ENCODE measurements at regions not wholly inside any gene's neighbourhood (a gene's known extent, or its start where the extent isn't known, plus 50 kb on each side); places are given as distances from the start of the nearest gene placed in this dataset.

DNA sequence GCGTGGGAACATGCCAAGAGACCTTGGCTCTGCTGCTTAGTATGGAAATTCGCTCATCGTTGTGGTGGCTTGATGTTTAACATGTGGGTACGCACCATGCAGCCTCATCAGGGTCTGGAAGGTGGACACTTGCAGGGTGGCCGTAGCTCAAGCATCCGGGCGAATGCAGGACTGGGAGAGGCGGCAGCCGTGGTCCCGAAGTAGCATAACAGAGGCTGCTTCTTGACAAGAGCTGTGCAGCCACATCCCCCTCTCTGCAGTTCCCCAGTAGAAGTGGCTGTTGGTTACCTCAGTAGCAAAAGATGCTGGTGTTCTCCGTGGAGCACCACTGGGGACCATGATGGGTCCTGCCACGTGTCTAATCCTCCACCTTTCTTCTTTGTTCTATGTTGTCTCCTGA, 195.0 kb downstream of the THBS2 start:
- TF ChIP-seq, protein P1, sequence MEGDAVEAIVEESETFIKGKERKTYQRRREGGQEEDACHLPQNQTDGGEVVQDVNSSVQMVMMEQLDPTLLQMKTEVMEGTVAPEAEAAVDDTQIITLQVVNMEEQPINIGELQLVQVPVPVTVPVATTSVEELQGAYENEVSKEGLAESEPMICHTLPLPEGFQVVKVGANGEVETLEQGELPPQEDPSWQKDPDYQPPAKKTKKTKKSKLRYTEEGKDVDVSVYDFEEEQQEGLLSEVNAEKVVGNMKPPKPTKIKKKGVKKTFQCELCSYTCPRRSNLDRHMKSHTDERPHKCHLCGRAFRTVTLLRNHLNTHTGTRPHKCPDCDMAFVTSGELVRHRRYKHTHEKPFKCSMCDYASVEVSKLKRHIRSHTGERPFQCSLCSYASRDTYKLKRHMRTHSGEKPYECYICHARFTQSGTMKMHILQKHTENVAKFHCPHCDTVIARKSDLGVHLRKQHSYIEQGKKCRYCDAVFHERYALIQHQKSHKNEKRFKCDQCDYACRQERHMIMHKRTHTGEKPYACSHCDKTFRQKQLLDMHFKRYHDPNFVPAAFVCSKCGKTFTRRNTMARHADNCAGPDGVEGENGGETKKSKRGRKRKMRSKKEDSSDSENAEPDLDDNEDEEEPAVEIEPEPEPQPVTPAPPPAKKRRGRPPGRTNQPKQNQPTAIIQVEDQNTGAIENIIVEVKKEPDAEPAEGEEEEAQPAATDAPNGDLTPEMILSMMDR (IDR thresholded peaks at IDR 0.05; ENCODE audit: low read depth, low read length) = no peak

GRCh38 chr6:169052462-169052861, 201.2 kb downstream of the THBS2 start:
- H3K4me3 ChIP-seq (ENCODE audit: low read depth, low read length) = no peak overlapping the region
- TF ChIP-seq, protein P1 (IDR thresholded peaks at IDR 0.05; ENCODE audit: low read depth, low read length) = no peak

More for the DNA sequence above, 195.0 kb downstream of the THBS2 start:
- no peak overlapping the region for H3K4me3 ChIP-seq (ENCODE audit: low read depth, low read length)

DNA sequence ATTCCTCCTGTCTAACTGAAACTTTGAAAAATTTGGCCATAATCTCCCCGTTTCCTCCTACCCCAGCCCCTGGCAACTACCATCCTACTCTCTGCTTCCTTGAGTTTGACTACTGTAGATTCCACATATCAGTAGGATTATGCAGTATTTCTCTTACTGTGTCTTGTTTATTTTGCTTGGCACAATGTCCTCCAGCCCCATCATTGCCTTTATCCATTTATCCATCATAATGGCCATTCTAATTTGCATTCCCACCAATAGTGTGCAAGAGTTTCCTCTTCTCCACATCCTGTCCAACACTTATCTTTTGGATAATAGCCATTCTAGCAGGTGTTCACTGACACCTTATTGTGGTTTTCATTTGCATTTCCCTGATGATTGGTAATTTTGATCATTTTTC, 202.3 kb downstream of the THBS2 start:
- no peak overlapping the region for H3K4me3 ChIP-seq (ENCODE audit: low read depth, low read length)
- TF ChIP-seq, protein P1 (IDR thresholded peaks at IDR 0.05; ENCODE audit: low read depth, low read length) = no peak

GRCh38 chr6:169048865-169049205, 204.8 kb downstream of the THBS2 start:
- TF ChIP-seq, protein P1 (IDR thresholded peaks at IDR 0.05; ENCODE audit: low read depth, low read length) = no peak
- no peak overlapping the region for H3K4me3 ChIP-seq (ENCODE audit: low read depth, low read length)

- TF ChIP-seq, protein P1 (IDR thresholded peaks at IDR 0.05; ENCODE audit: low read depth, low read length) = no peak
- no peak overlapping the region for H3K4me3 ChIP-seq (ENCODE audit: low read depth, low read length)
These were observed 205.3 kb downstream of the THBS2 start for GRCh38 chr6:169048185-169048864.

DNA sequence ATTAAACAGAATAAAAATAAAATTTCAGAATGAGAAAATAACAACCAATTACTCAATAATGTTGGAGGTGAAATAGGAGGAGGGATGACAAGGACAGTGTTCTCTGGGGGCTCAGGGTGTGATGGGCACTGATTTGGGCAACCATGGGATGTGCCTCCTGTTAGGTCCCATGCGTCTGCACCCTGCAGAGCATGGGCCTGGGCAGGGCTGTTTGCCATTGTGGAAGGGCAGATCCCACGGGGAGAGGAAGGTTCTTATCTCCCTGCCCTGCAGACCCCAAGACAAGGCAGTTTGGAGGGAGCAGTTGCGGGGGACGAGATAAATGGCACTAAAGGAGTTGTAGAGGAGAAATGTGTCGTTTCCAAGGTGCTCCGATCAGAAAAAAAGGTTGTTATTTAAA, 206.3 kb downstream of the THBS2 start:
- TF ChIP-seq, protein P1 (IDR thresholded peaks at IDR 0.05; ENCODE audit: low read depth, low read length) = no peak
- no peak overlapping the region for H3K4me3 ChIP-seq (ENCODE audit: low read depth, low read length)

DNA sequence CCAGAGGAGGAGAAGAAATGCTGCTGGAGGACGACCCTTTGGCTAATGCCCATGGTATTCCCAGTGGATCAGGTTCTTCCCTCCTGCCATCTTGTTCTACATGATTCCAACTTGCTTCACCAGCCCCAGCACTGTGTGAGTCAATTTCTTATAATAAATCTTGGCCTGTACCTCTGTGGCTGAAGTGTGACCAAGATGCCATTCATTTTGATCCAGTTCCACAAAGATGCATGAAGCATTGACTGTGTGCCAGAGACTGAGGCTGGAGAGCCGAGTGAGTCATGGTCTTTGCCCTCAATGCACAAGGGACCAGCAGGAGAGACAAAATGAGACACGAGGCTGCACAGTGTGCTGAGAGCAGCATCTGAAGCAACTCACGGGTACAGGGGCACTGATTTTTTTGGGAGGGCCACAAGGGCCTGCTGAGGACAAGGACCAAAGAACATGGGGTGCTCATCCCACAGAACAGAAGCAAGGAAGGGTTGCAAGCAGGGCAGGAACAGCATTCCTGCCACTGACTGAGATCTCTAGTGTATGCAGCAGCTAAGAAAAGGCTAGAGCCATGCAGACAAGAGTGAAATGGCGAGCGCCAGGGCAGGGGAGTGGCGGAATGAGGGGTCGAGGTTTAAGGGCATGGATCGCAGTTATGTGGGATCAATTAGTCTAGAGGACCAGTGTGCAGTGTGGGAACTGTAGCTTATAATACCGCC, 207.0 kb downstream of the THBS2 start:
- no peak overlapping the region for H3K4me3 ChIP-seq (ENCODE audit: low read depth, low read length)
- TF ChIP-seq, protein P1 (IDR thresholded peaks at IDR 0.05; ENCODE audit: low read depth, low read length) = no peak
